ENCODE measurements at regions not wholly inside any gene's neighbourhood (a gene's known extent, or its start where the extent isn't known, plus 50 kb on each side); places are given as distances from the start of the nearest gene placed in this dataset.
"Not testable (repeated sequence)": the region's sequence is repeated elsewhere in the genome, so short reads cannot be mapped to it uniquely, and the experiment has no call there.

- no peak for DNase-seq
Observed at GRCh38 chr12:46617167-46617566, 208.6 kb downstream of the SLC38A4 start.

- no peak for DNase-seq
Observed at GRCh38 chr12:46610754-46611153, 215.0 kb downstream of the SLC38A4 start.

GRCh38 chr12:46609674-46610073 is 216.1 kb downstream of the SLC38A4 start:
- DNase-seq, result no peak

GRCh38 chr12:46609273-46609623 is 216.5 kb downstream of the SLC38A4 start:
- no peak for DNase-seq

- DNase-seq, result no peak
Observed at GRCh38 chr12:46608431-46609272, 217.1 kb downstream of the SLC38A4 start.

GRCh38 chr12:46604684-46605083 is 221.1 kb downstream of the SLC38A4 start:
- no peak for DNase-seq

- DNase-seq, result no peak
Observed at GRCh38 chr12:46603776-46604456, 221.9 kb downstream of the SLC38A4 start.

GRCh38 chr12:46602474-46602873 is 223.3 kb downstream of the SLC38A4 start:
- DNase-seq, result no peak

GRCh38 chr12:46590991-46591703 is 218.6 kb upstream of the SLC38A2 start:
- no peak for DNase-seq

- peak; percentile 33 for DNase-seq
Observed at GRCh38 chr12:46585854-46586621, 213.5 kb upstream of the SLC38A2 start.

- not testable (repeated sequence) for DNase-seq
Observed at GRCh38 chr12:46584098-46584497, 211.5 kb upstream of the SLC38A2 start.

GRCh38 chr12:46581990-46582389 is 209.4 kb upstream of the SLC38A2 start:
- DNase-seq, result not testable (repeated sequence)

GRCh38 chr12:46580445-46580844 is 207.9 kb upstream of the SLC38A2 start:
- DNase-seq, result no peak

GRCh38 chr12:46579474-46579873 is 206.9 kb upstream of the SLC38A2 start:
- no peak for DNase-seq

GRCh38 chr12:46578190-46578982 is 205.8 kb upstream of the SLC38A2 start:
- no peak for DNase-seq

GRCh38 chr12:46577063-46577776 is 204.6 kb upstream of the SLC38A2 start:
- no peak for DNase-seq

GRCh38 chr12:46574847-46575246 is 202.3 kb upstream of the SLC38A2 start:
- no peak for DNase-seq

- DNase-seq, result no peak
Observed at GRCh38 chr12:46573347-46573658, 200.7 kb upstream of the SLC38A2 start.

- no peak for DNase-seq
Observed at GRCh38 chr12:46572644-46573346, 200.2 kb upstream of the SLC38A2 start.

- no peak for DNase-seq
Observed at GRCh38 chr12:46571608-46572007, 199.0 kb upstream of the SLC38A2 start.

All from NCI-H2029 treated with DMSO at 0.1 percent for 48 hours (cell line).